Activated CD4-positive, alpha-beta T cell treated with anti-CD3 and anti-CD28 coated beads for 24 hours (primary cell): ENCODE measurements at regions not wholly inside any gene's neighbourhood (a gene's known extent, or its start where the extent isn't known, plus 50 kb on each side); places are given as distances from the start of the nearest gene placed in this dataset.
"Not testable (repeated sequence)": the region's sequence is repeated elsewhere in the genome, so short reads cannot be mapped to it uniquely, and the experiment has no call there.

Experiments used
- DNase-seq, 2 donors: peaks; one replicate each; pipeline ENCODE4 v3.0.0-alpha.2; 2020; ENCODE audit warnings: low read depth in 2 of 2

DNA sequence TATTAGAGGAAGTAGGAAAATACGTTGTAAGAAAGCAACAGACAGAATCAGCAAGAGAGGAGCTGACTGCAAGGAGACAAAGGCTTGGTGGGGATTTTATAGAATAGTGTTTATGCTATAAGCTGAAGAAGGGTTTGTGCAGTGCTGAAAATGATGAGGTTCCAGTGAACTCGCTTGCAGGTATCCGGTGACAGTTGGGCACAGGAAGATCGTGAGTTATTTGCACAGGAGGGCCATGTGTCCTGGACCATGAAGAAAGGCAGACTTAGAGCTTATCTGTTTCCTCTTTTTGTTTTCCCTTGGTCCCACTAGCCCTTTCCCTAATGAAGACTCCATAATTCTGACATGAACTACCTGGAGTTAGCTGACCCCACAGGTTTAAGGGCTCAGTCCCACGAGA, 61.4 kb downstream of the NXNL2 start:
- DNase-seq: no peak

- no peak for DNase-seq
These were observed 70.0 kb downstream of the NXNL2 start for GRCh38 chr9:88604836-88605511.

- DNase-seq: no peak
These were observed 70.8 kb downstream of the NXNL2 start for GRCh38 chr9:88605512-88606362.

DNA sequence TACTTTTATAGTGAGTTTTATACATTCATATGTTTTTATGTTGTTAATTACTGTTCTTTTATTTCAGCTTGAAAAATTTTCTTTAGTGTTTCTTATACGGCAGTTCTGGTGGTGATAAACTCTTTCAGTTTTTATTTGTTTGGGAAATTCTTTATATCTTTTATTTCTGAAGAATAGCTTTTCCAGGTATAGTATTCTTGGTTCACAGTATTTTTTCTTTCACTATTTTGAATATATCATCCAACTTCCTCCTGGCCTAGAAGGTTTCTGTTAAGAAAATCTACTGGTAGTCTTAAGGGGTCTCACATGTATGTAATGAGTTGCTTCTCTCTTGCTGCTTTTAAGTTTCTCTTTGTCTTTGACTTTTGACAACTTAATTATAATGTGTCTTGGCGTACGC, 79.4 kb downstream of the NXNL2 start:
- no peak for DNase-seq

DNA sequence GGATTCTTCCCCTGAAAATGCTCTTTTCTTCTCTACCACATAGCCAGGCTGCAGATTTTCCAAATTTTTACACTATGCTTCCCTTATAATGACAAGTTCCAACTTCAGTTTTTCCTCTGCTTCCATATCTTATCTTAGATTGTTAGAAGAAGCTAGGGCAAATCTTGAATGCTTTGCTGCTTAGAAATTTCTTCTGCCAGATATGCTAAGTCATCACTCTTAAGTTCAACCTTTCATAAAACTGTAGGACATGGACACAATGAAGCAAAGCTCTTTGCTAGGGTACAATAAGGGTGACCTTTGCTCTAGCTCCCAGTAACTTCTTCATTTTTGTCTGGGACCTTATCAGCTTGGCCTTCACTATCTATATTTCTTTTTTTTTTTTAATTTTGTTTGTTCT, 88.7 kb downstream of the NXNL2 start:
- no peak for DNase-seq

DNA sequence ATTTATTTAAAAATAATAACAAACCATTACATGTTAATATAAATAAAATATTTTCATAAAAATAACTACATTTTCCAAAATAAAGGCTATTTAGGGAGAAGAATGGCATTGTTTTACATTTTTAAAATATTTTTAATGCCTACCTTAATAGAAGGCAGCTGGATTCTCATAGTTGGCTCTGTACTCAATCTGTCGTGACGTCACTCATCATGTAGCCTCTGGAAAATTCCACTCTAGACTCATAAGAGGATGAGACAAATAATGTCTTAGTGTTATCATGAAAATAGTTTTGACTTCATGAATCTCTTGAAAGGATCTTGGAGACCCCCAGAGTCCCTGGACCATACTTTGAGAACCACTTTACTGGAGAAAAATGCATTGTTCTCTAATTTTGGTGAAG, 93.1 kb downstream of the NXNL2 start:
- no peak for DNase-seq

DNA sequence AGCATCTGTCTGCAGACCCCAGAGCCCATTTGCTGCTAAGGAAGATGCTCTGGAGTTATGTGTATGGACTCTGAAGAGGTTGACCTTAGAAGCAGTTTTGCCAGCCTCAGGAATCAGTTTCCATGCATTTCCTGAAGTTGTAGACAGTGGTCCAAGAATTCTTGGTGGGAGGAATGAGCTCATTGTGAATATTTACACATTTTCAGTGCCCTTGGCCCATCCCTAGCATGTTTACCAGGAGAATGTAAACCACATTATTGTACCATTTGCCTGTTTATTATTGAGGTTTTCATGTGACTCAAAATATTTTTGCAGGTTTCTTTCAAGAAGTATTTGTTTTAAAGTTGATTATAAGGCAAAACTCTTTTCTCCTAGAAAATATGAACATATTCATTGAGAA, 93.8 kb downstream of the NXNL2 start:
- no peak for DNase-seq

GRCh38 chr9:88630574-88630973, 95.6 kb downstream of the NXNL2 start:
- DNase-seq: not testable (repeated sequence)

DNA sequence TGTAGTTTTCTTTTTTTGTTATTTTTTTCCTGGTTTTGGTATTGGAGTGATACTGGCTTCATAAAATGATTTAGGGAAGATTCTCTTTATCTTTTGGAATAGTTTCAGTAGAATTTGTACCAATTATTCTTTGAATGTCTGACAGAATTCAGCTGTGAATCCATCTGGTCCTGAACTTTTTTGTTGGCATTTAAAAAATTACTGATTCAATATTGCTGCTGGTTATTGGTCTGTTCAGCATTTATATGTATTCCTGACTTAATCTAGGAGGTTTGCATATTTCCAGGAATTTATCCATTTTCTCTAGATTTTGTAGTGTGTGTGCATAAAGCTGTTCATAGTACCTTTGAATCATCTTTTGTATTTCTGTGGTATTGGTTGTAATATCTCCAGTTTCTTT, 100.2 kb downstream of the NXNL2 start:
- DNase-seq: no peak

GRCh38 chr9:88641456-88642240, 106.7 kb downstream of the NXNL2 start:
- DNase-seq: no peak

GRCh38 chr9:88642336-88642735, 107.4 kb downstream of the NXNL2 start:
- no peak for DNase-seq

GRCh38 chr9:88643931-88644330, 109.0 kb downstream of the NXNL2 start:
- no peak for DNase-seq

- DNase-seq: no peak
These were observed 110.3 kb downstream of the NXNL2 start for GRCh38 chr9:88645172-88645878.

DNA sequence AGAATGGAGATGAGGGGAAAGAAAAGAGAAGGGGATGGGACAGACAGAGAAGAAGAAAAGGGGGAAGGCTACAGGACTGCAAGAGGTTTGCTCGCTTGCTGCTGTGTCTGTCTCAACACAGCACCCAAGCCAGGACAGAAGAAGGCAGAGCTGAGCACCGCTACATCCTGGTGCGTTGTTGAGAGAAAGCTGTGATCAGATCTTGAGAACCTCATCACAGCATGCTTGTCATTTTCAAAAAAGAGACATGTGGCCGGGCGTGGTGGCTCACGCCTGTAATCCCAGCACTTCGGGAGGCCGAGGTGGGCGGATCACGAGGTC, 110.9 kb downstream of the NXNL2 start:
- DNase-seq: no peak

- no peak for DNase-seq
These were observed 111.7 kb downstream of the NXNL2 start for GRCh38 chr9:88646539-88647300.

DNA sequence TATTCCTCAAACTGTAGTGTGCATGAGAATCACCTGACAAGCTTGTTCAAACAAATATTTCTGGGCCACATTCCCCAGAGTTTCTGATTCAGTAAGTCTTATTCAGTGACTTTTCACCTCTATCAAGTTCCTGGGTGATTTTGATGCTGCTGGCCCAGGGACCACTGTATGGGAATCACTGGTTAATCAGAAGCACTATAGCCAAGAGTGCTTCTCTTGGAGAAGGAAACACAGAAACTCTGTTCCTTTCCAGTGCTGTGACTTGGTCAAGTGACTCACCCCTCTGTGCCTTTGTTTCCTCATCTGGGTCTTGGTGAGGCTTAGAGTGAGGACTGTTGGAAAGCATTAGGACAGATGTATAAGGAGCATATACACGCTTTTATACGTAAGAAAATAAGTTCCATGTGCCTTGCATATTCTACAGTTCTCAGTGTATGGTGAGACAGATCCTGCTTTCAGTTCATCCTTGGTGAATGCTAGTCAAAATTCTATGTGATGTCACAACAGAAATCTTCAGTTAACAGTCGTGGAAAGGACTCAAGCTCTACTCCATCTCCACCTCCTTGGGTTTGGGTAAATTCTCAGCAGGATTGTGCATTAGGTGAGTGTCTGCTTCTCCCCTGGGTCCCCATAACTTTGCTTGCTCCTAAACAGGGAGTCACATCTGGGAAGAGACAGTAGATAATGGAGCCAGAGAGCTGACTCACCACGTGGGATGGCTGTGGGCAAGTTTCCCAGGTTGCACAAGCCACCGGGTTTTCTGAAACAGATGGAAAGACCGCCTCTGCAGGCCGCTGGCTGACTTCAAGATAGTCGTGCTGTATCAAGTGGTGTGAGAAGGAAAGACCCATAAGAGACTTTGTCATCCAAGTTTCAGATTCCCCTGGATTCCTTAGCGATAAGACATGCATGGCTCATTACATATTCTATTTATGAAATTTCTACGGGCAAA, 117.0 kb downstream of the NXNL2 start:
- DNase-seq: no peak

DNA sequence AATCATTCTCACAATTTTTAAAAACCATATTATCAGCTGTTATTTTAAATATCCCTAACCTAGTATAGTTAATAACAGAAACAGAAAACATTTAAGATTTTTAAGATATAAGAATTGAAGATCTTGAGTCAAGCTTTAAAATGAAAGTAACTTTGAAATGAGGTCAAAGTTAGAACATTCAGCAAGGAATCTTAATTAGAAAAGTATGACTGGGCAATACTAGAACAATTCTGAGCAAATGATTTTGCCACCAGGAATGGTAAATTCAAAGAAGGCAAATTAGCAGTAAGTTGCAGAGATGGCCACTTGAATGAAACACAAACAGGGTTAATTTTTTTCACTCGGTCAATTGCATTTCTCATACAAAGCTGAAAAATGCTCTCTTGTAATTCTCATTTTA, 117.9 kb downstream of the NXNL2 start:
- DNase-seq: no peak

DNA sequence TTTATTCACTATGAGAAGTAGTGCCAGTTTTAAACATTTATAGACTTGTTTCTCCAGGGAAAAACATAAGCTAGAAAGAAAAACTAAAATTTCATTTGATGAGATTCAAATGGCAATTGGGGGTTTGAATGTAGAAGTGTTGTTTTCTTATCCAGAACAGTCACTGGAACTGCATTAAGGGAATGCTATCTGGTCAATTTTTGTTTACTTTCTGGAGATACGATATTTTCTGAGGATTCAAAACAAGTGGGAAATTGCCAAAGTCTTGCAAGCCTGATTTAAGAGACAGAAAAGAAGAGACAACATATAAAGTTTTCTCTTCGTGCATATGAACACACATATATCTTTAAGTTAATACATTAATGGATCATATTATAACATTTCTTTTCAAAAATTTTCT, 118.4 kb downstream of the NXNL2 start:
- DNase-seq: no peak

DNA sequence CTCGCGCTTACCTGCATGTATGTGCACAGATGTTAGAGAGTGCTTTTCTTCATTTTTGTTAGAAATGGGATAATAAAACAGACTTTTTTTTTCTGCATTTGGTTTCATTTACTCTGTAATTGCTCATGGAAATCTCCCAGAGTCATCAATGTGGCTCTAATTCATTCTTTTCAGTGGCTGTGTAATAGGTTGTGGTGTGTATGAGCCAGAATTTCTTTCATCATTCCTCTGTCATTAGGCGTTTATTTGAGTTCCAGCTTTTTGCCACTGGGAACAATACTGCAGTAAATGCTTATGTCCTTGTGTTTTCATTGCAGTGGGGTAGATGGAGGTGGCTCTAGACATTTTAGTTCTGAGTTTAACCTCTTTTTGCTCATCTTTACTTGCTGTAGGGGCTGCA, 118.9 kb downstream of the NXNL2 start:
- no peak for DNase-seq

DNA sequence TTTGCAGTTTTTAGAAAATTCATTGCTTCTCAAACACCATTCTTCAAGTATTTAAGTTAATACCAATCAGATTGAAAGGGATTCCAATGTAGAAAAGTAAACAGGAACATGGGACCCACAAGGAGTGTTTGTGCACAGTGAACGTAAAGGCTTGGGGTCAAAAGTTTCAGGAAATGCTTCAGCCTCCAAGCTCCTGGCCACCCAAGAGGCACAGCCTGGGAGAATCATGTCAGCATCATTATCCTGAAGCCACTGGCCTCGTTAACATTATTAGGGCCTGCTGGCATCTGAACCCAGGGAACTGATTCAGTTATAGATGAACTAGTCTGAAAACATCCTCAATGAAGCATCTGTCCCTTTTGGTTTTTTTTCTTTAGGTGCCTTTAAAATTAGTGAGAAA, 122.9 kb downstream of the NXNL2 start:
- DNase-seq: no peak
